ENCODE measurements at regions not wholly inside any gene's neighbourhood (a gene's known extent, or its start where the extent isn't known, plus 50 kb on each side); places are given as distances from the start of the nearest gene placed in this dataset.

DNA sequence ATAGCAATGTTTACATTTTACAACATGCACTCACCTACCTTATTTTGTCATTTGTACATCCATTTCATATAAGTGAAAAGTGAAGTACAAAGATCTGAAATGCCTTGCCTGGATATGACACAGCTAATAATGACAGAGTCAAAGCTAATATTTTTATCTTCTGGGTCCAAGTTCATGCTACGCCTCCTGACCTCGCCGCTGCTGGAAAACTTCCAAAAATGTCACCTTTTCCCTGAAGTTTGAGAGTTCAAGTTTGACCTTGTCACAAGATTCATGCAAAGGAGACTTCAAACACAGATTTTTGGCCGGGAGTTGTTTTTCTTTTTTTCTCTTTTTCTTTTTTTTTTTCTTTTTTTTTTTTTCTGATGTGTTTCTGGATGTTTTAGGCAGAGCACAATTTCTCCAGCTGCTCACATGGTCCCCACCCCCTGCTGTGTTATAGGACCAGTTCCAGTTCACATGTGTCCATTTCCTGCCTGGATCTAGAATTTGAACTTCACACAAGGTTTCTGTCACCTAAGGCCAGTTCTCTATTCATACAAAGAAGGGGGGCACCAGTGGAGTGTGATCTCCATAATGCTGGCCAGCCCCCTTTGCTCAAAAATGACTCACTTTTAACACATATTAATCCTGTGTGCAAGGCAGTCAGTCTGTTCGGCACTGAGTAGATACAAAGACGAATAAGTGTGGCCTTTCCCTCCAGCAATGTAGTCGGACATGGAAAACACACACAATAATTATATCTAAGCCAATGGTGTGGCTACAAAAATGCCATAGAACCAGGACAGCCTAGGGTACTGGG is 546.8 kb downstream of the BUD13 start:
- no peaks in the 10 kb centered on the region for H3K9me3 Mint-ChIP-seq
- H3K36me3 Mint-ChIP-seq, result no peaks in the 10 kb centered on the region
- H3K27ac Mint-ChIP-seq, result no peak overlapping the region
- DNase-seq (ENCODE audit: extremely low spot score, unreplicated experiment), result no peak
- no peak for TF ChIP-seq CTCF (conservative IDR thresholded peaks at IDR 0.05)
- H3K4me3 Mint-ChIP-seq, result no peak overlapping the region
- H3K27me3 Mint-ChIP-seq, result peaks cover 3% of the 10 kb centered on the region
- peaks cover 21% of the 10 kb centered on the region for H3K4me1 Mint-ChIP-seq (ENCODE audit: unreplicated experiment)

GRCh38 chr11:116225236-116225635 is 547.6 kb downstream of the BUD13 start:
- peaks cover 21% of the 10 kb centered on the region for H3K4me1 Mint-ChIP-seq (ENCODE audit: unreplicated experiment)
- no peaks in the 10 kb centered on the region for H3K36me3 Mint-ChIP-seq
- DNase-seq (ENCODE audit: extremely low spot score, unreplicated experiment), result no peak

DNA sequence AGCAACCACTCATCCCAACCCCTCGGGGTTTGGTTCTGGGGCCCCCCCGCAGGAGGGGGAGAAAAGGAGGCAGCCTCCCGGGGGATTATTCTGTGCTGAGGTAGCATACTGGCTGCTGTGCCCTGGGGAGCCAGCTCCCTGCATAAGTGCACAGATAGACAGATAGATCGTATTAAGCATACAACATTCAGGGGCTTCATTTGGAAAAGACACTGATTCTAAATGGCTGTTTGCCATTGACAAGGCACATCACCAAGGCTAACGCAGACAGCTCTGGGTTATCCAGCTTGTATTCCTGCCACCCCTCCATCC is 547.9 kb downstream of the BUD13 start:
- no peak for TF ChIP-seq CTCF (conservative IDR thresholded peaks at IDR 0.05)
- Mint-ChIP-seq H3K4me1 (ENCODE audit: unreplicated experiment) (peaks cover 21% of the 10 kb centered on the region), H3K9me3 (no peaks in the 10 kb centered on the region), H3K27me3 (peaks cover 3% of the 10 kb centered on the region), H3K4me3 (no peak overlapping the region), H3K27ac (no peak overlapping the region), H3K36me3 (no peaks in the 10 kb centered on the region)
- DNase-seq (ENCODE audit: extremely low spot score, unreplicated experiment), result no peak

More at GRCh38 chr11:116225236-116225635, 547.6 kb downstream of the BUD13 start:
- no peak overlapping the region for H3K4me3 Mint-ChIP-seq
- H3K27ac Mint-ChIP-seq, result no peak overlapping the region
- peaks cover 3% of the 10 kb centered on the region for H3K27me3 Mint-ChIP-seq
- no peak for TF ChIP-seq CTCF (conservative IDR thresholded peaks at IDR 0.05)
- no peaks in the 10 kb centered on the region for H3K9me3 Mint-ChIP-seq

GRCh38 chr11:116224154-116224888 is 548.5 kb downstream of the BUD13 start:
- no peak for DNase-seq (ENCODE audit: extremely low spot score, unreplicated experiment)
- peaks cover 19% of the 10 kb centered on the region for H3K4me1 Mint-ChIP-seq (ENCODE audit: unreplicated experiment)
- no peaks in the 10 kb centered on the region for H3K36me3 Mint-ChIP-seq
- H3K9me3 Mint-ChIP-seq, result no peaks in the 10 kb centered on the region
- no peak overlapping the region for H3K27ac Mint-ChIP-seq
- peak; percentile 80 for TF ChIP-seq CTCF (conservative IDR thresholded peaks at IDR 0.05)
- H3K27me3 Mint-ChIP-seq, result peaks cover 3% of the 10 kb centered on the region
- no peak overlapping the region for H3K4me3 Mint-ChIP-seq

DNA sequence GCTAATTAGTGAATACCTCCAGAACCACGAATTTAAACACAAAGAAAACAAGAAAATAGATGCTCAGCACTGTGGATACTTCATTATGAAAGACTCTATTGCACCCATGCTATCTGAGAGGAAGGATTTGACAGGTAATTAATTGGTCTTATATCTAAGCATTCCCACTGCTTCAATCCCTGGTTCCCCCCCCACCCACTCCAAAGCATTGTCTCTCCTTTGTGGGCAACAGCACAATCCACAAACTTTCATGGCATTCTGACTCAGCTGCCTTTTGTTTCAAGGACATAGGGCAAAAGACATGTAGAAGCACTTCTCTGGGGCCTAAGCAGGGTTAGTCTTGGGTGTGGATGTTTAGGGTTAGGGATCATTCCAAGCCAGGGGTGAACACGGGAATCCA is 551.4 kb downstream of the BUD13 start:
- H3K27me3 Mint-ChIP-seq, result no peaks in the 10 kb centered on the region
- peaks cover 11% of the 10 kb centered on the region for H3K4me1 Mint-ChIP-seq (ENCODE audit: unreplicated experiment)
- no peak overlapping the region for H3K27ac Mint-ChIP-seq
- H3K9me3 Mint-ChIP-seq, result peaks cover 11% of the 10 kb centered on the region
- H3K4me3 Mint-ChIP-seq, result no peak overlapping the region
- no peaks in the 10 kb centered on the region for H3K36me3 Mint-ChIP-seq
- DNase-seq (ENCODE audit: extremely low spot score, unreplicated experiment), result no peak
- no peak for TF ChIP-seq CTCF (conservative IDR thresholded peaks at IDR 0.05)

All from type B pancreatic cell (in vitro differentiated cells).